Activated CD8-positive, alpha-beta T cell treated with anti-CD3 and anti-CD28 coated beads, Interleukin-2, amount 10 ng/mL, durations not matched to agents 7 days and 5 days (primary cell): ENCODE measurements at regions not wholly inside any gene's neighbourhood (a gene's known extent, or its start where the extent isn't known, plus 50 kb on each side); places are given as distances from the start of the nearest gene placed in this dataset.

Experiments used
- ATAC-seq: fragments of 150-1000 bp; cut with Tn5 transposase; one replicate; pipeline ENCODE4 v1.10.0; 2021; ENCODE audit warnings: moderate library complexity
- CTCF ChIA-PET: fragments of 350-600 bp; sonication (Branson Sonifier 250); formaldehyde crosslinking; loops from one replicate; lab custom pipeline; 2021; ENCODE audit warnings: antibody characterized with exemption; lab: Charles Lee
- POLR2A ChIA-PET: fragments of 350-600 bp; sonication (Branson Sonifier 250); formaldehyde crosslinking; loops from one replicate; lab custom pipeline; 2021; ENCODE audit warnings: antibody characterized with exemption; lab: Charles Lee
- DNase-seq: peaks from one replicate; pipeline ENCODE4 v3.0.0-alpha.2; 2020
- H3K27ac Mint-ChIP-seq: one replicate; pipeline ENCODE4 v1.8.0; 2021; ENCODE audit warnings: mild to moderate bottlenecking, mixed read lengths
- H3K27me3 Mint-ChIP-seq: one replicate; pipeline ENCODE4 v1.8.0; 2021; ENCODE audit warnings: low read depth, mixed read lengths
- H3K36me3 Mint-ChIP-seq: one replicate; pipeline ENCODE4 v1.8.0; 2021; ENCODE audit warnings: low read depth, mixed read lengths
- H3K4me1 Mint-ChIP-seq: one replicate; pipeline ENCODE4 v1.8.0; 2021; ENCODE audit warnings: low read depth, mixed read lengths
- H3K4me3 Mint-ChIP-seq: one replicate; pipeline ENCODE4 v1.8.0; 2021; ENCODE audit warnings: mild to moderate bottlenecking, mixed read lengths
- H3K9me3 Mint-ChIP-seq: one replicate; pipeline ENCODE4 v1.8.0; 2022; ENCODE audit warnings: mixed read lengths; ENCODE audit not compliant: insufficient read depth

GRCh38 chr11:122062763-122063162 lies 53.3 kb downstream of the BLID start:
- no peak for DNase-seq
- ChIA-PET POLR2A (no interaction called here), CTCF (no interaction called here)
- H3K36me3 Mint-ChIP-seq: no peaks in the 10 kb centered on the region
- H3K4me1 Mint-ChIP-seq: no peaks in the 10 kb centered on the region
- no peak for ATAC-seq
- H3K4me3 Mint-ChIP-seq: no peak overlapping the region
- H3K9me3 Mint-ChIP-seq: peaks cover 4% of the 10 kb centered on the region
- H3K27me3 Mint-ChIP-seq: no peaks in the 10 kb centered on the region
- no peak overlapping the region for H3K27ac Mint-ChIP-seq

- ChIA-PET POLR2A (no interaction called here), CTCF (no interaction called here)
- Mint-ChIP-seq H3K4me3 (no peak overlapping the region), H3K9me3 (peaks cover 4% of the 10 kb centered on the region), H3K36me3 (no peaks in the 10 kb centered on the region), H3K27me3 (no peaks in the 10 kb centered on the region), H3K27ac (no peak overlapping the region), H3K4me1 (no peaks in the 10 kb centered on the region)
- ATAC-seq (no peak), DNase-seq (no peak)
These were observed 56.5 kb downstream of the BLID start for GRCh38 chr11:122059565-122059964.

GRCh38 chr11:122050021-122050690 lies 65.9 kb downstream of the BLID start:
- Mint-ChIP-seq H3K36me3 (no peaks in the 10 kb centered on the region), H3K27me3 (no peaks in the 10 kb centered on the region)

GRCh38 chr11:122048401-122048800 lies 67.6 kb downstream of the BLID start:
- Mint-ChIP-seq H3K27ac (no peak overlapping the region), H3K4me1 (no peaks in the 10 kb centered on the region), H3K9me3 (no peaks in the 10 kb centered on the region), H3K36me3 (no peaks in the 10 kb centered on the region), H3K4me3 (no peak overlapping the region), H3K27me3 (no peaks in the 10 kb centered on the region)
- CTCF ChIA-PET: no interaction called here
- DNase-seq: no peak
- no peak for ATAC-seq
- POLR2A ChIA-PET: no interaction called here

More at GRCh38 chr11:122050021-122050690, 65.9 kb downstream of the BLID start:
- no peak overlapping the region for H3K4me3 Mint-ChIP-seq
- CTCF ChIA-PET: no interaction called here
- H3K27ac Mint-ChIP-seq: no peak overlapping the region
- POLR2A ChIA-PET: no interaction called here
- DNase-seq: no peak
- H3K9me3 Mint-ChIP-seq: no peaks in the 10 kb centered on the region
- H3K4me1 Mint-ChIP-seq: no peaks in the 10 kb centered on the region
- no peak for ATAC-seq

GRCh38 chr11:122046846-122047245 lies 69.2 kb downstream of the BLID start:
- ChIA-PET CTCF (no interaction called here), POLR2A (no interaction called here)
- Mint-ChIP-seq H3K4me3 (no peak overlapping the region), H3K36me3 (no peaks in the 10 kb centered on the region), H3K27me3 (no peaks in the 10 kb centered on the region), H3K9me3 (no peaks in the 10 kb centered on the region), H3K4me1 (no peaks in the 10 kb centered on the region), H3K27ac (no peak overlapping the region)
- ATAC-seq: no peak
- DNase-seq: no peak

GRCh38 chr11:122046438-122046837 lies 69.6 kb downstream of the BLID start:
- POLR2A ChIA-PET: no interaction called here
- no peak overlapping the region for H3K27ac Mint-ChIP-seq
- no peak overlapping the region for H3K4me3 Mint-ChIP-seq
- CTCF ChIA-PET: no interaction called here
- no peak for ATAC-seq
- DNase-seq: no peak
- H3K4me1 Mint-ChIP-seq: no peaks in the 10 kb centered on the region
- H3K36me3 Mint-ChIP-seq: no peaks in the 10 kb centered on the region
- no peaks in the 10 kb centered on the region for H3K9me3 Mint-ChIP-seq
- H3K27me3 Mint-ChIP-seq: no peaks in the 10 kb centered on the region

- ATAC-seq (no peak), DNase-seq (no peak)
- Mint-ChIP-seq H3K9me3 (no peaks in the 10 kb centered on the region), H3K27me3 (no peaks in the 10 kb centered on the region), H3K4me3 (no peak overlapping the region), H3K27ac (no peak overlapping the region), H3K4me1 (no peaks in the 10 kb centered on the region), H3K36me3 (no peaks in the 10 kb centered on the region)
- POLR2A ChIA-PET: no interaction called here
- CTCF ChIA-PET: no interaction called here
These were observed 70.8 kb downstream of the BLID start for GRCh38 chr11:122045181-122045586.

- ATAC-seq: no peak
- H3K27me3 Mint-ChIP-seq: no peaks in the 10 kb centered on the region
These were observed 71.9 kb downstream of the BLID start for GRCh38 chr11:122044086-122044485.

GRCh38 chr11:122042981-122043380 lies 73.0 kb downstream of the BLID start:
- ChIA-PET POLR2A (no interaction called here), CTCF (no interaction called here)
- H3K36me3 Mint-ChIP-seq: no peaks in the 10 kb centered on the region
- H3K27ac Mint-ChIP-seq: no peak overlapping the region
- H3K4me1 Mint-ChIP-seq: no peaks in the 10 kb centered on the region
- H3K27me3 Mint-ChIP-seq: no peaks in the 10 kb centered on the region
- DNase-seq: no peak
- no peak for ATAC-seq
- no peaks in the 10 kb centered on the region for H3K9me3 Mint-ChIP-seq
- H3K4me3 Mint-ChIP-seq: no peak overlapping the region

More at GRCh38 chr11:122044086-122044485, 71.9 kb downstream of the BLID start:
- ChIA-PET POLR2A (no interaction called here), CTCF (no interaction called here)
- no peaks in the 10 kb centered on the region for H3K36me3 Mint-ChIP-seq
- no peaks in the 10 kb centered on the region for H3K9me3 Mint-ChIP-seq
- no peak overlapping the region for H3K27ac Mint-ChIP-seq
- DNase-seq: no peak
- no peak overlapping the region for H3K4me3 Mint-ChIP-seq
- H3K4me1 Mint-ChIP-seq: no peaks in the 10 kb centered on the region

GRCh38 chr11:122040464-122040863 lies 75.6 kb downstream of the BLID start:
- DNase-seq (no peak), ATAC-seq (no peak)
- H3K4me3 Mint-ChIP-seq: no peak overlapping the region
- no peaks in the 10 kb centered on the region for H3K4me1 Mint-ChIP-seq
- H3K36me3 Mint-ChIP-seq: no peaks in the 10 kb centered on the region
- H3K27ac Mint-ChIP-seq: no peak overlapping the region
- H3K27me3 Mint-ChIP-seq: no peaks in the 10 kb centered on the region
- CTCF ChIA-PET: no interaction called here
- POLR2A ChIA-PET: no interaction called here
- no peaks in the 10 kb centered on the region for H3K9me3 Mint-ChIP-seq

GRCh38 chr11:122038543-122038942 lies 77.5 kb downstream of the BLID start:
- H3K4me1 Mint-ChIP-seq: no peaks in the 10 kb centered on the region
- no peak overlapping the region for H3K4me3 Mint-ChIP-seq
- H3K9me3 Mint-ChIP-seq: no peaks in the 10 kb centered on the region
- H3K36me3 Mint-ChIP-seq: no peaks in the 10 kb centered on the region
- CTCF ChIA-PET: no interaction called here
- ATAC-seq (no peak), DNase-seq (no peak)
- POLR2A ChIA-PET: interaction anchor here (0.7 kb wide), 1 partner anchor 385 kb away, joined by 4 read pairs; no protein-coding TSS in a partner anchor
- no peak overlapping the region for H3K27ac Mint-ChIP-seq
- no peaks in the 10 kb centered on the region for H3K27me3 Mint-ChIP-seq

- no peaks in the 10 kb centered on the region for H3K36me3 Mint-ChIP-seq
- ChIA-PET POLR2A (interaction anchor here (0.7 kb wide), 1 partner anchor 385 kb away, joined by 4 read pairs; no protein-coding TSS in a partner anchor), CTCF (no interaction called here)
- DNase-seq (no peak), ATAC-seq (no peak)
- no peaks in the 10 kb centered on the region for H3K9me3 Mint-ChIP-seq
- H3K27me3 Mint-ChIP-seq: no peaks in the 10 kb centered on the region
- no peaks in the 10 kb centered on the region for H3K4me1 Mint-ChIP-seq
- H3K27ac Mint-ChIP-seq: no peak overlapping the region
- no peak overlapping the region for H3K4me3 Mint-ChIP-seq
These were observed 78.1 kb downstream of the BLID start for GRCh38 chr11:122037911-122038310.

- H3K9me3 Mint-ChIP-seq: no peaks in the 10 kb centered on the region
- ChIA-PET CTCF (no interaction called here), POLR2A (no interaction called here)
- no peak overlapping the region for H3K4me3 Mint-ChIP-seq
- H3K27me3 Mint-ChIP-seq: no peaks in the 10 kb centered on the region
- no peak for DNase-seq
- no peak for ATAC-seq
- H3K36me3 Mint-ChIP-seq: no peaks in the 10 kb centered on the region
- H3K4me1 Mint-ChIP-seq: no peaks in the 10 kb centered on the region
- no peak overlapping the region for H3K27ac Mint-ChIP-seq
These were observed 79.5 kb downstream of the BLID start for GRCh38 chr11:122036493-122036892.
